ENCODE measurements at regions not wholly inside any gene's neighbourhood (a gene's known extent, or its start where the extent isn't known, plus 50 kb on each side); places are given as distances from the start of the nearest gene placed in this dataset.

GRCh38 chr7:26538689-26539088 is 247.0 kb downstream of the SNX10 start (continued):
- TF ChIP-seq, protein P1, sequence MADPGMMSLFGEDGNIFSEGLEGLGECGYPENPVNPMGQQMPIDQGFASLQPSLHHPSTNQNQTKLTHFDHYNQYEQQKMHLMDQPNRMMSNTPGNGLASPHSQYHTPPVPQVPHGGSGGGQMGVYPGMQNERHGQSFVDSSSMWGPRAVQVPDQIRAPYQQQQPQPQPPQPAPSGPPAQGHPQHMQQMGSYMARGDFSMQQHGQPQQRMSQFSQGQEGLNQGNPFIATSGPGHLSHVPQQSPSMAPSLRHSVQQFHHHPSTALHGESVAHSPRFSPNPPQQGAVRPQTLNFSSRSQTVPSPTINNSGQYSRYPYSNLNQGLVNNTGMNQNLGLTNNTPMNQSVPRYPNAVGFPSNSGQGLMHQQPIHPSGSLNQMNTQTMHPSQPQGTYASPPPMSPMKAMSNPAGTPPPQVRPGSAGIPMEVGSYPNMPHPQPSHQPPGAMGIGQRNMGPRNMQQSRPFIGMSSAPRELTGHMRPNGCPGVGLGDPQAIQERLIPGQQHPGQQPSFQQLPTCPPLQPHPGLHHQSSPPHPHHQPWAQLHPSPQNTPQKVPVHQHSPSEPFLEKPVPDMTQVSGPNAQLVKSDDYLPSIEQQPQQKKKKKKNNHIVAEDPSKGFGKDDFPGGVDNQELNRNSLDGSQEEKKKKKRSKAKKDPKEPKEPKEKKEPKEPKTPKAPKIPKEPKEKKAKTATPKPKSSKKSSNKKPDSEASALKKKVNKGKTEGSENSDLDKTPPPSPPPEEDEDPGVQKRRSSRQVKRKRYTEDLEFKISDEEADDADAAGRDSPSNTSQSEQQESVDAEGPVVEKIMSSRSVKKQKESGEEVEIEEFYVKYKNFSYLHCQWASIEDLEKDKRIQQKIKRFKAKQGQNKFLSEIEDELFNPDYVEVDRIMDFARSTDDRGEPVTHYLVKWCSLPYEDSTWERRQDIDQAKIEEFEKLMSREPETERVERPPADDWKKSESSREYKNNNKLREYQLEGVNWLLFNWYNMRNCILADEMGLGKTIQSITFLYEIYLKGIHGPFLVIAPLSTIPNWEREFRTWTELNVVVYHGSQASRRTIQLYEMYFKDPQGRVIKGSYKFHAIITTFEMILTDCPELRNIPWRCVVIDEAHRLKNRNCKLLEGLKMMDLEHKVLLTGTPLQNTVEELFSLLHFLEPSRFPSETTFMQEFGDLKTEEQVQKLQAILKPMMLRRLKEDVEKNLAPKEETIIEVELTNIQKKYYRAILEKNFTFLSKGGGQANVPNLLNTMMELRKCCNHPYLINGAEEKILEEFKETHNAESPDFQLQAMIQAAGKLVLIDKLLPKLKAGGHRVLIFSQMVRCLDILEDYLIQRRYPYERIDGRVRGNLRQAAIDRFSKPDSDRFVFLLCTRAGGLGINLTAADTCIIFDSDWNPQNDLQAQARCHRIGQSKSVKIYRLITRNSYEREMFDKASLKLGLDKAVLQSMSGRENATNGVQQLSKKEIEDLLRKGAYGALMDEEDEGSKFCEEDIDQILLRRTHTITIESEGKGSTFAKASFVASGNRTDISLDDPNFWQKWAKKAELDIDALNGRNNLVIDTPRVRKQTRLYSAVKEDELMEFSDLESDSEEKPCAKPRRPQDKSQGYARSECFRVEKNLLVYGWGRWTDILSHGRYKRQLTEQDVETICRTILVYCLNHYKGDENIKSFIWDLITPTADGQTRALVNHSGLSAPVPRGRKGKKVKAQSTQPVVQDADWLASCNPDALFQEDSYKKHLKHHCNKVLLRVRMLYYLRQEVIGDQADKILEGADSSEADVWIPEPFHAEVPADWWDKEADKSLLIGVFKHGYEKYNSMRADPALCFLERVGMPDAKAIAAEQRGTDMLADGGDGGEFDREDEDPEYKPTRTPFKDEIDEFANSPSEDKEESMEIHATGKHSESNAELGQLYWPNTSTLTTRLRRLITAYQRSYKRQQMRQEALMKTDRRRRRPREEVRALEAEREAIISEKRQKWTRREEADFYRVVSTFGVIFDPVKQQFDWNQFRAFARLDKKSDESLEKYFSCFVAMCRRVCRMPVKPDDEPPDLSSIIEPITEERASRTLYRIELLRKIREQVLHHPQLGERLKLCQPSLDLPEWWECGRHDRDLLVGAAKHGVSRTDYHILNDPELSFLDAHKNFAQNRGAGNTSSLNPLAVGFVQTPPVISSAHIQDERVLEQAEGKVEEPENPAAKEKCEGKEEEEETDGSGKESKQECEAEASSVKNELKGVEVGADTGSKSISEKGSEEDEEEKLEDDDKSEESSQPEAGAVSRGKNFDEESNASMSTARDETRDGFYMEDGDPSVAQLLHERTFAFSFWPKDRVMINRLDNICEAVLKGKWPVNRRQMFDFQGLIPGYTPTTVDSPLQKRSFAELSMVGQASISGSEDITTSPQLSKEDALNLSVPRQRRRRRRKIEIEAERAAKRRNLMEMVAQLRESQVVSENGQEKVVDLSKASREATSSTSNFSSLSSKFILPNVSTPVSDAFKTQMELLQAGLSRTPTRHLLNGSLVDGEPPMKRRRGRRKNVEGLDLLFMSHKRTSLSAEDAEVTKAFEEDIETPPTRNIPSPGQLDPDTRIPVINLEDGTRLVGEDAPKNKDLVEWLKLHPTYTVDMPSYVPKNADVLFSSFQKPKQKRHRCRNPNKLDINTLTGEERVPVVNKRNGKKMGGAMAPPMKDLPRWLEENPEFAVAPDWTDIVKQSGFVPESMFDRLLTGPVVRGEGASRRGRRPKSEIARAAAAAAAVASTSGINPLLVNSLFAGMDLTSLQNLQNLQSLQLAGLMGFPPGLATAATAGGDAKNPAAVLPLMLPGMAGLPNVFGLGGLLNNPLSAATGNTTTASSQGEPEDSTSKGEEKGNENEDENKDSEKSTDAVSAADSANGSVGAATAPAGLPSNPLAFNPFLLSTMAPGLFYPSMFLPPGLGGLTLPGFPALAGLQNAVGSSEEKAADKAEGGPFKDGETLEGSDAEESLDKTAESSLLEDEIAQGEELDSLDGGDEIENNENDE (IDR thresholded peaks at IDR 0.05; ENCODE audit: insufficient replicate concordance, low read length) = no peak
- TF ChIP-seq NRF1 (IDR thresholded peaks at IDR 0.05; ENCODE audit: low read depth, low read length) (no peak), POLR2A (IDR thresholded peaks at IDR 0.05; ENCODE audit: control extremely low read depth in 1 of 2, low read depth in 2 of 2, low read length in 2 of 2) (no peak), SIRT6 (IDR thresholded peaks at IDR 0.05; ENCODE audit: low read length) (no peak), MAX (IDR thresholded peaks at IDR 0.05) (no peak), KDM5A (IDR thresholded peaks at IDR 0.05; ENCODE audit: low read length) (no peak), KDM1A (IDR thresholded peaks at IDR 0.05; ENCODE audit: borderline replicate concordance, low read length) (no peak), CREB1 (IDR thresholded peaks at IDR 0.05) (no peak)
